ENCODE measurements at regions not wholly inside any gene's neighbourhood (a gene's known extent, or its start where the extent isn't known, plus 50 kb on each side); places are given as distances from the start of the nearest gene placed in this dataset.

DNA sequence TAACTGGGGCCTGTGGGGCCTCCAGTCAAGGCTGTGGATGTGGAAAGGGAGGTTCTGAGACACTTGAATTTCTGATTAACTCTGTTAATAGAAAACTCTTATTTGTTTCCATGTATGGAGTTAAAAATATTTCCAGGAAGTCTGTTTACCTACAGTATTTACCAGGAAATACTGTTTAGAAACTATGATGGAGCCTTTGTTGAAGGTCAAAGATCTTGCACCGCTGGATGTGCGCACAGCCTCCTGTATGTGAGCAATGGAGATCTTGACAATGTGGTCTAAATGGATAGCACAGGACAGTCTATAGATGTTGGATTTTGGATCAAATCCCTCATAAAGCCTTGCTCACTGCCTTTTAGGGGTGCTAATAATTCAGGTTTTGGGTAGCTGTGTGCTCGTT, 268.4 kb downstream of the DLEU7 start:
- H3K27ac ChIP-seq, result no peak overlapping the region
- 92 to 97% (median 94%) methylated on average over 3 of the region's 3 CpGs for WGBS, 5 donors
- intact Hi-C loops (cut with DNase I; ENCODE audit: low total_unique reads), result no loop called here

DNA sequence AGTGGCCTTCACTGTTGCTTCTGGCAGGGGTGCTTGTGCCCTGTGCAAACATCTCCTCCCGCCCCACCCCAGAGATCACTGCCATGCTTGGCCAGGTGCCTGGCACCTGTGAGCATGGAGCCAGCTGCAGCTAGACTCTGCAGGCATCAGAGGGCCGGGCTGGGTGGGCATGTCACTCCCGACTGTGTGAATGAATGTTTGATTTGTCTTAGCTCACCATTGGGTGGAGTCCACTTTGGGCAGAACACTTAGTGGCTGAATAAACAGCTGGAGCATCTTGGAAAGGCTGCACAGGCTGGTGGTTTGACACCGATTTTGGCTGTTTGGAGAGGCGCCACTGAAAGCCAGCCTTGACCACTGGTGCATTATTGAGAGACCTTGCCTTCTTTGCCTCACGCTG, 267.3 kb downstream of the DLEU7 start:
- intact Hi-C loops (cut with DNase I; ENCODE audit: low total_unique reads), result no loop called here
- TF ChIP-seq, protein P1, sequence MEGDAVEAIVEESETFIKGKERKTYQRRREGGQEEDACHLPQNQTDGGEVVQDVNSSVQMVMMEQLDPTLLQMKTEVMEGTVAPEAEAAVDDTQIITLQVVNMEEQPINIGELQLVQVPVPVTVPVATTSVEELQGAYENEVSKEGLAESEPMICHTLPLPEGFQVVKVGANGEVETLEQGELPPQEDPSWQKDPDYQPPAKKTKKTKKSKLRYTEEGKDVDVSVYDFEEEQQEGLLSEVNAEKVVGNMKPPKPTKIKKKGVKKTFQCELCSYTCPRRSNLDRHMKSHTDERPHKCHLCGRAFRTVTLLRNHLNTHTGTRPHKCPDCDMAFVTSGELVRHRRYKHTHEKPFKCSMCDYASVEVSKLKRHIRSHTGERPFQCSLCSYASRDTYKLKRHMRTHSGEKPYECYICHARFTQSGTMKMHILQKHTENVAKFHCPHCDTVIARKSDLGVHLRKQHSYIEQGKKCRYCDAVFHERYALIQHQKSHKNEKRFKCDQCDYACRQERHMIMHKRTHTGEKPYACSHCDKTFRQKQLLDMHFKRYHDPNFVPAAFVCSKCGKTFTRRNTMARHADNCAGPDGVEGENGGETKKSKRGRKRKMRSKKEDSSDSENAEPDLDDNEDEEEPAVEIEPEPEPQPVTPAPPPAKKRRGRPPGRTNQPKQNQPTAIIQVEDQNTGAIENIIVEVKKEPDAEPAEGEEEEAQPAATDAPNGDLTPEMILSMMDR (IDR thresholded peaks at IDR 0.05 in 8 of 11, conservative IDR thresholded peaks at IDR 0.05 in 3 of 11), result no peak
- TF ChIP-seq POLR2AphosphoS5 (IDR thresholded peaks at IDR 0.05), result no peak
- no peak for TF ChIP-seq POLR2A (IDR thresholded peaks at IDR 0.05)
- H3K4me3 ChIP-seq, result no peak overlapping the region
- H3K36me3 ChIP-seq, result no peaks in the 10 kb centered on the region
- no peaks in the 10 kb centered on the region for H3K4me1 ChIP-seq
- 77 to 85% (median 81%) methylated on average over 4 to 6 of the region's 6 CpGs for WGBS, 5 donors
- DNase-seq, result no peak
- no peaks in the 10 kb centered on the region for H3K27me3 ChIP-seq (replicated peaks in 1 of 7)
- no peak overlapping the region for H3K27ac ChIP-seq
- H3K9me3 ChIP-seq, result peaks cover 0 to 4% (median 0%) of the 10 kb centered on the region in 8 donors

More for the DNA sequence above, 268.4 kb downstream of the DLEU7 start:
- TF ChIP-seq, protein P1 (IDR thresholded peaks at IDR 0.05 in 8 of 11, conservative IDR thresholded peaks at IDR 0.05 in 3 of 11), result no peak
- TF ChIP-seq POLR2A (IDR thresholded peaks at IDR 0.05) (no peak), POLR2AphosphoS5 (IDR thresholded peaks at IDR 0.05) (no peak)
- Histone ChIP-seq H3K27me3 (replicated peaks in 1 of 7) (no peaks in the 10 kb centered on the region), H3K4me3 (no peak overlapping the region), H3K9me3 (peaks cover 0 to 11% (median 0%) of the 10 kb centered on the region in 8 donors), H3K4me1 (no peaks in the 10 kb centered on the region), H3K36me3 (no peaks in the 10 kb centered on the region)
- no peak for DNase-seq

DNA sequence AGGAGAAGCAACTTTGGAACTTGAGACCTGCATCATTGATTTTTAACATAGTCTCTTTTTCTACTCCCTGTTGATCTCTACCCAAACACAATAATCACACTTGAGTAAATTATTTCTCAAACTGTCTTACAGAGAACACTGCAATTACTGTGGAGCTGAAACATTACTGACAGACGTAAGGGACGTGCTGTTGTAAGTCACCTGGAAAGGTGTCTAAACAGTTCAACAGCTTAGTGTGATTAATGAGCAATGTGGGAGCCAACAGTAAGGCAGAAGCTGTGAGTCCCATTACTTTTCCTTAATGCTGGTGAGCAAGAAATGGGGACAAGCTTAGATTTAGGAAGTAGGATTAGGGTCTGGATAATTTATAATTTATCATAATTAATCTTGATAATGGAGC, 265.7 kb downstream of the DLEU7 start:
- TF ChIP-seq POLR2A (IDR thresholded peaks at IDR 0.05) (no peak), POLR2AphosphoS5 (IDR thresholded peaks at IDR 0.05) (no peak)
- TF ChIP-seq, protein P1 (IDR thresholded peaks at IDR 0.05 in 8 of 11, conservative IDR thresholded peaks at IDR 0.05 in 3 of 11), result no peak

DNA sequence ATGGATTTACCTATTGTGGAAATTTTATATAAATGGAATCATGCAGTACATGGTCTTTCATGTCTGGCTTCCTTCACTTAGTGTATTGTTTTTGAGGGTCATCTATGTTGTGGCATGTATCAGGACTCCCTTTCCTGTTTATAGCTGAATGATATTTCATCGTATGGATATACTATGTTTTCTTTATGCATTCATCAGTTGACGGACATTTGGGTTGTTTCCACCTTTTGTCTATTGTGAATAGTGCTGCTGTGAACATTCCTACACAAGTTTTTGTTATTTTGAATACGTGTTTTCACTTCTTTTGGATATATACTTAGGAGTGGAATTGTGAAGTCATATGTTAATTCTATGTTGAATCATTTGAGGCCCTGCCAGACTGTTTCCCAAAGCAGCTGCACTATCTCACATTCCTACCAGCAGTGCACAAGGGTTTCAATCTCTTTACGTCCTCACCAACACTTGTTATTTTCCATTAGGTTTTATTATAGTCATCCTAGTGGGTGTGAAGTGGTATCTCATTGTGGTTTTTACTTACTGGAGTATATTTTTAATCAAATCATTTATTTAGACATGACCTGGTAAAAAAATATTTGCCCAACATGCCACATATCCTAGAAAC, 262.7 kb downstream of the DLEU7 start:
- Histone ChIP-seq H3K4me1 (no peaks in the 10 kb centered on the region), H3K9me3 (no peaks in the 10 kb centered on the region), H3K4me3 (no peak overlapping the region), H3K36me3 (no peaks in the 10 kb centered on the region), H3K27me3 (replicated peaks in 1 of 7) (no peaks in the 10 kb centered on the region), H3K27ac (no peak overlapping the region)
- 65 to 81% (median 78%) methylated on average over 4 of the region's 4 CpGs for WGBS, 5 donors
- no peak for DNase-seq
- TF ChIP-seq, protein P1 (IDR thresholded peaks at IDR 0.05 in 8 of 11, conservative IDR thresholded peaks at IDR 0.05 in 3 of 11), result no peak
- no peak for TF ChIP-seq POLR2A (IDR thresholded peaks at IDR 0.05)
- intact Hi-C loops (cut with DNase I; ENCODE audit: low total_unique reads), result no loop called here

More for the DNA sequence above, 265.7 kb downstream of the DLEU7 start:
- Histone ChIP-seq H3K9me3 (no peaks in the 10 kb centered on the region), H3K4me1 (no peaks in the 10 kb centered on the region), H3K27me3 (replicated peaks in 1 of 7) (no peaks in the 10 kb centered on the region), H3K4me3 (no peak overlapping the region), H3K36me3 (no peaks in the 10 kb centered on the region), H3K27ac (no peak overlapping the region)
- intact Hi-C loops (cut with DNase I; ENCODE audit: low total_unique reads), result no loop called here
- 88 to 100% (median 94%) methylated on average over 2 of the region's 2 CpGs for WGBS, 5 donors
- no peak for DNase-seq
